ENCODE measurements at regions not wholly inside any gene's neighbourhood (a gene's known extent, or its start where the extent isn't known, plus 50 kb on each side); places are given as distances from the start of the nearest gene placed in this dataset.

GRCh38 chr9:82206946-82207345, 218.4 kb downstream of the SPATA31D1 start:
- no peaks in the 10 kb centered on the region for H3K4me1 ChIP-seq (ENCODE audit: control insufficient read depth, insufficient read depth, low read length, unreplicated experiment)
- H3K79me2 ChIP-seq (ENCODE audit: control insufficient read depth, insufficient read depth, low read length, unreplicated experiment) = no peaks in the 10 kb centered on the region
- no peak overlapping the region for H2AFZ ChIP-seq (ENCODE audit: low read length, unreplicated experiment)
- no peak overlapping the region for H3K4me3 ChIP-seq (ENCODE audit: low read depth, low read length)
- no peak overlapping the region for H3K27ac ChIP-seq (ENCODE audit: low read depth, low read length)
- no peaks in the 10 kb centered on the region for H3K27me3 ChIP-seq (ENCODE audit: insufficient read depth, low read length)
- H3K36me3 ChIP-seq (ENCODE audit: insufficient read depth, low read length) = no peaks in the 10 kb centered on the region

GRCh38 chr9:82208741-82209450, 220.3 kb downstream of the SPATA31D1 start:
- Histone ChIP-seq H3K36me3 (ENCODE audit: insufficient read depth, low read length) (no peaks in the 10 kb centered on the region), H3K4me3 (ENCODE audit: low read depth, low read length) (no peak overlapping the region), H3K27ac (ENCODE audit: low read depth, low read length) (no peak overlapping the region), H3K4me1 (ENCODE audit: control insufficient read depth, insufficient read depth, low read length, unreplicated experiment) (no peaks in the 10 kb centered on the region), H2AFZ (ENCODE audit: low read length, unreplicated experiment) (no peak overlapping the region), H3K27me3 (ENCODE audit: insufficient read depth, low read length) (no peaks in the 10 kb centered on the region), H3K79me2 (ENCODE audit: control insufficient read depth, insufficient read depth, low read length, unreplicated experiment) (no peaks in the 10 kb centered on the region)

- H2AFZ ChIP-seq (ENCODE audit: low read length, unreplicated experiment) = no peak overlapping the region
- H3K27me3 ChIP-seq (ENCODE audit: insufficient read depth, low read length) = no peaks in the 10 kb centered on the region
- H3K36me3 ChIP-seq (ENCODE audit: insufficient read depth, low read length) = no peaks in the 10 kb centered on the region
- H3K4me3 ChIP-seq (ENCODE audit: low read depth, low read length) = no peak overlapping the region
- no peaks in the 10 kb centered on the region for H3K79me2 ChIP-seq (ENCODE audit: control insufficient read depth, insufficient read depth, low read length, unreplicated experiment)
- no peaks in the 10 kb centered on the region for H3K4me1 ChIP-seq (ENCODE audit: control insufficient read depth, insufficient read depth, low read length, unreplicated experiment)
- no peak overlapping the region for H3K27ac ChIP-seq (ENCODE audit: low read depth, low read length)
Measured at GRCh38 chr9:82209797-82210470, 221.4 kb downstream of the SPATA31D1 start.

GRCh38 chr9:82212885-82213284, 224.3 kb downstream of the SPATA31D1 start:
- H3K27me3 ChIP-seq (ENCODE audit: insufficient read depth, low read length) = no peaks in the 10 kb centered on the region
- no peak overlapping the region for H2AFZ ChIP-seq (ENCODE audit: low read length, unreplicated experiment)
- no peak overlapping the region for H3K27ac ChIP-seq (ENCODE audit: low read depth, low read length)
- no peaks in the 10 kb centered on the region for H3K79me2 ChIP-seq (ENCODE audit: control insufficient read depth, insufficient read depth, low read length, unreplicated experiment)
- no peaks in the 10 kb centered on the region for H3K4me1 ChIP-seq (ENCODE audit: control insufficient read depth, insufficient read depth, low read length, unreplicated experiment)
- H3K36me3 ChIP-seq (ENCODE audit: insufficient read depth, low read length) = no peaks in the 10 kb centered on the region
- no peak overlapping the region for H3K4me3 ChIP-seq (ENCODE audit: low read depth, low read length)

GRCh38 chr9:82216435-82216834, 227.9 kb downstream of the SPATA31D1 start:
- Histone ChIP-seq H3K4me3 (ENCODE audit: low read depth, low read length) (no peak overlapping the region), H2AFZ (ENCODE audit: low read length, unreplicated experiment) (no peak overlapping the region), H3K4me1 (ENCODE audit: control insufficient read depth, insufficient read depth, low read length, unreplicated experiment) (no peaks in the 10 kb centered on the region), H3K27me3 (ENCODE audit: insufficient read depth, low read length) (no peaks in the 10 kb centered on the region), H3K27ac (ENCODE audit: low read depth, low read length) (no peak overlapping the region), H3K36me3 (ENCODE audit: insufficient read depth, low read length) (no peaks in the 10 kb centered on the region), H3K79me2 (ENCODE audit: control insufficient read depth, insufficient read depth, low read length, unreplicated experiment) (no peaks in the 10 kb centered on the region)

- H3K4me3 ChIP-seq (ENCODE audit: low read depth, low read length) = no peak overlapping the region
- no peak overlapping the region for H3K27ac ChIP-seq (ENCODE audit: low read depth, low read length)
- no peaks in the 10 kb centered on the region for H3K27me3 ChIP-seq (ENCODE audit: insufficient read depth, low read length)
- H3K4me1 ChIP-seq (ENCODE audit: control insufficient read depth, insufficient read depth, low read length, unreplicated experiment) = no peaks in the 10 kb centered on the region
- no peaks in the 10 kb centered on the region for H3K79me2 ChIP-seq (ENCODE audit: control insufficient read depth, insufficient read depth, low read length, unreplicated experiment)
- H2AFZ ChIP-seq (ENCODE audit: low read length, unreplicated experiment) = no peak overlapping the region
- H3K36me3 ChIP-seq (ENCODE audit: insufficient read depth, low read length) = no peaks in the 10 kb centered on the region
Measured at GRCh38 chr9:82223442-82223841, 234.9 kb downstream of the SPATA31D1 start.

- Histone ChIP-seq H3K79me2 (ENCODE audit: control insufficient read depth, insufficient read depth, low read length, unreplicated experiment) (no peaks in the 10 kb centered on the region), H3K36me3 (ENCODE audit: insufficient read depth, low read length) (no peaks in the 10 kb centered on the region), H3K27ac (ENCODE audit: low read depth, low read length) (no peak overlapping the region), H3K27me3 (ENCODE audit: insufficient read depth, low read length) (no peaks in the 10 kb centered on the region), H2AFZ (ENCODE audit: low read length, unreplicated experiment) (no peak overlapping the region), H3K4me1 (ENCODE audit: control insufficient read depth, insufficient read depth, low read length, unreplicated experiment) (no peaks in the 10 kb centered on the region), H3K4me3 (ENCODE audit: low read depth, low read length) (no peak overlapping the region)
Measured at GRCh38 chr9:82231411-82231810, 242.8 kb downstream of the SPATA31D1 start.

GRCh38 chr9:82234160-82234943, 245.8 kb downstream of the SPATA31D1 start:
- no peaks in the 10 kb centered on the region for H3K27me3 ChIP-seq (ENCODE audit: insufficient read depth, low read length)
- H3K36me3 ChIP-seq (ENCODE audit: insufficient read depth, low read length) = no peaks in the 10 kb centered on the region
- no peak overlapping the region for H3K4me3 ChIP-seq (ENCODE audit: low read depth, low read length)
- no peaks in the 10 kb centered on the region for H3K4me1 ChIP-seq (ENCODE audit: control insufficient read depth, insufficient read depth, low read length, unreplicated experiment)
- H3K27ac ChIP-seq (ENCODE audit: low read depth, low read length) = no peak overlapping the region
- no peaks in the 10 kb centered on the region for H3K79me2 ChIP-seq (ENCODE audit: control insufficient read depth, insufficient read depth, low read length, unreplicated experiment)
- H2AFZ ChIP-seq (ENCODE audit: low read length, unreplicated experiment) = no peak overlapping the region

- Histone ChIP-seq H3K36me3 (ENCODE audit: insufficient read depth, low read length) (no peaks in the 10 kb centered on the region), H2AFZ (ENCODE audit: low read length, unreplicated experiment) (no peak overlapping the region), H3K4me1 (ENCODE audit: control insufficient read depth, insufficient read depth, low read length, unreplicated experiment) (no peaks in the 10 kb centered on the region), H3K4me3 (ENCODE audit: low read depth, low read length) (no peak overlapping the region), H3K27ac (ENCODE audit: low read depth, low read length) (no peak overlapping the region), H3K27me3 (ENCODE audit: insufficient read depth, low read length) (no peaks in the 10 kb centered on the region), H3K79me2 (ENCODE audit: control insufficient read depth, insufficient read depth, low read length, unreplicated experiment) (no peaks in the 10 kb centered on the region)
Measured at GRCh38 chr9:82242285-82242963, 253.9 kb downstream of the SPATA31D1 start.

GRCh38 chr9:82247318-82247717, 258.7 kb downstream of the SPATA31D1 start:
- Histone ChIP-seq H2AFZ (ENCODE audit: low read length, unreplicated experiment) (no peak overlapping the region), H3K27ac (ENCODE audit: low read depth, low read length) (no peak overlapping the region), H3K4me1 (ENCODE audit: control insufficient read depth, insufficient read depth, low read length, unreplicated experiment) (no peaks in the 10 kb centered on the region), H3K36me3 (ENCODE audit: insufficient read depth, low read length) (no peaks in the 10 kb centered on the region), H3K4me3 (ENCODE audit: low read depth, low read length) (no peak overlapping the region), H3K79me2 (ENCODE audit: control insufficient read depth, insufficient read depth, low read length, unreplicated experiment) (no peaks in the 10 kb centered on the region), H3K27me3 (ENCODE audit: insufficient read depth, low read length) (no peaks in the 10 kb centered on the region)

Measured in ACC112 (cell line).